GM12892 (cell line): ENCODE measurements at regions not wholly inside any gene's neighbourhood (a gene's known extent, or its start where the extent isn't known, plus 50 kb on each side); places are given as distances from the start of the nearest gene placed in this dataset.

Experiments used
- DNase-seq: peaks from one replicate; pipeline ENCODE4 v3.0.0; 2011; ENCODE audit not compliant: insufficient read length
- FAIRE-seq: peaks from 2 replicates; lab custom pipeline; 2011; peaks lifted over from hg19 to GRCh38; lab: Jason Lieb, UNC
- POLR2A ChIP-seq: IDR thresholded peaks from 2 replicates; pipeline ENCODE4 v1.6.1; 2011; ENCODE audit warnings: low read depth, low read length, control low read depth
- POLR2AphosphoS5 ChIP-seq: IDR thresholded peaks from 2 replicates; pipeline ENCODE4 v1.6.1; 2011; ENCODE audit warnings: low read depth, low read length, control low read depth
- TAF1 ChIP-seq: IDR thresholded peaks from 2 replicates; pipeline ENCODE4 v1.6.1; 2011; ENCODE audit warnings: low read depth, mild to moderate bottlenecking, control low read depth, low read length, borderline replicate concordance

- no peak for FAIRE-seq
- no peak for TF ChIP-seq TAF1
- TF ChIP-seq POLR2A = no peak
- TF ChIP-seq POLR2AphosphoS5 = no peak
- no peak for DNase-seq
Measured at GRCh38 chrX:43316146-43316545, 340.0 kb upstream of the MAOA start.

- FAIRE-seq (peak; percentile 51), DNase-seq (no peak)
- TF ChIP-seq POLR2A = no peak
- TF ChIP-seq POLR2AphosphoS5 = no peak
- TF ChIP-seq TAF1 = no peak
Measured at GRCh38 chrX:43317378-43317777, 338.7 kb upstream of the MAOA start.

GRCh38 chrX:43328358-43328946 lies 327.6 kb upstream of the MAOA start:
- TF ChIP-seq POLR2AphosphoS5 (no peak), POLR2A (no peak), TAF1 (no peak)
- DNase-seq (no peak), FAIRE-seq (no peak)

GRCh38 chrX:43333543-43333942 lies 322.6 kb upstream of the MAOA start:
- TF ChIP-seq POLR2AphosphoS5 (no peak), POLR2A (no peak), TAF1 (no peak)
- FAIRE-seq (no peak), DNase-seq (no peak)

- FAIRE-seq = no peak
- DNase-seq = no peak
- TF ChIP-seq POLR2A (no peak), TAF1 (no peak), POLR2AphosphoS5 (no peak)
Measured at GRCh38 chrX:43345166-43345565, 310.9 kb upstream of the MAOA start.

- FAIRE-seq (peak; percentile 91), DNase-seq (peak; percentile 1)
- TF ChIP-seq TAF1 = no peak
- no peak for TF ChIP-seq POLR2A
- TF ChIP-seq POLR2AphosphoS5 = no peak
Measured at GRCh38 chrX:43349363-43349762, 306.7 kb upstream of the MAOA start.

- no peak for TF ChIP-seq POLR2AphosphoS5
- TF ChIP-seq POLR2A = no peak
- TF ChIP-seq TAF1 = no peak
- no peak for DNase-seq
- FAIRE-seq = no peak
Measured at GRCh38 chrX:43350935-43351334, 305.2 kb upstream of the MAOA start.

GRCh38 chrX:43357741-43358140 lies 298.4 kb upstream of the MAOA start:
- DNase-seq = no peak
- no peak for FAIRE-seq

GRCh38 chrX:43373032-43373431 lies 283.1 kb upstream of the MAOA start:
- FAIRE-seq (no peak), DNase-seq (no peak)
- TF ChIP-seq TAF1 = no peak
- no peak for TF ChIP-seq POLR2A
- no peak for TF ChIP-seq POLR2AphosphoS5

More at GRCh38 chrX:43357741-43358140, 298.4 kb upstream of the MAOA start:
- TF ChIP-seq TAF1 = no peak

- no peak for DNase-seq
- FAIRE-seq = no peak
- TF ChIP-seq POLR2A (no peak), POLR2AphosphoS5 (no peak), TAF1 (no peak)
Measured at GRCh38 chrX:43375136-43375535, 281.0 kb upstream of the MAOA start.

GRCh38 chrX:43380704-43381103 lies 275.4 kb upstream of the MAOA start:
- no peak for TF ChIP-seq POLR2A
- no peak for TF ChIP-seq POLR2AphosphoS5
- no peak for TF ChIP-seq TAF1
- no peak for FAIRE-seq

GRCh38 chrX:43386875-43387274 lies 269.2 kb upstream of the MAOA start:
- TF ChIP-seq TAF1 = no peak
- no peak for TF ChIP-seq POLR2AphosphoS5
- no peak for TF ChIP-seq POLR2A
- FAIRE-seq (no peak), DNase-seq (no peak)

More at GRCh38 chrX:43380704-43381103, 275.4 kb upstream of the MAOA start:
- no peak for DNase-seq

- no peak for FAIRE-seq
- no peak for DNase-seq
- no peak for TF ChIP-seq POLR2A
- TF ChIP-seq POLR2AphosphoS5 = no peak
- no peak for TF ChIP-seq TAF1
Measured at GRCh38 chrX:43405191-43405590, 250.9 kb upstream of the MAOA start.

- FAIRE-seq = no peak
- no peak for DNase-seq
- no peak for TF ChIP-seq TAF1
- no peak for TF ChIP-seq POLR2A
- no peak for TF ChIP-seq POLR2AphosphoS5
Measured at GRCh38 chrX:43423876-43424275, 232.2 kb upstream of the MAOA start.
